B cell (primary cell): ENCODE measurements at regions not wholly inside any gene's neighbourhood (a gene's known extent, or its start where the extent isn't known, plus 50 kb on each side); places are given as distances from the start of the nearest gene placed in this dataset.

Source experiments
- CTCF ChIP-seq: fragments of 200-600 bp; IDR thresholded peaks from one replicate; pipeline ENCODE4 v1.8.0; 2022; ENCODE audit warnings: antibody characterized with exemption, mild to moderate bottlenecking
- EZH2 ChIP-seq: IDR thresholded peaks from 2 replicates; pipeline ENCODE4 v1.6.1; 2012; ENCODE audit warnings: borderline replicate concordance, low read depth, mild to moderate bottlenecking, moderate library complexity, low read length; ENCODE audit not compliant: insufficient read depth, poor library complexity, severe bottlenecking

DNA sequence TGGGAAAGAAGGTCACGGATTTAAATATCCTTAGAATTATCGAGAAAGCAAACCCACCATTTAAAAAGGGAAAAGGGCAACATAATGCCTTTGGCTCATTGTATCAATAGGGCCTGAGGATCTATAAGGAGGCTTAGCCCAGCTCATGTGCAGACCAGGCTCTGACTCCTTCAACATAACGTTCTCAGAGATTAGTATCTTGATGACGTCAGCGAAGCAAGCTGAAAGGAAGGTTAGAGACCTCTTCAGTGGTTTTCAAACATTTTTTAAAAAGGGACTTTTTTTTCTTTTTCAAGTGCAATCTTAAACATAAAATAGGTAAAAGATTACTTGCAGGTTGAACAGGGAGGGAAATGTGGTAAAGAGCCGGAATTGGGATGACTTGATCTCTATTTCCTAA is 463.9 kb upstream of the ADAMTS9 start:
- TF ChIP-seq CTCF = no peak
- TF ChIP-seq EZH2 = no peak
